Kidney epithelial cell (primary cell): ENCODE measurements at regions not wholly inside any gene's neighbourhood (a gene's known extent, or its start where the extent isn't known, plus 50 kb on each side); places are given as distances from the start of the nearest gene placed in this dataset.

Experiments used
- DNase-seq: peaks from one replicate; pipeline ENCODE4 v3.0.0-alpha.2; 2010; ENCODE audit warnings: low read depth
- H3K27me3 ChIP-seq: 2 replicates; pipeline ENCODE4 v1.6.0; 2011; ENCODE audit warnings: low read length; ENCODE audit not compliant: control insufficient read depth, insufficient read depth
- H3K36me3 ChIP-seq: 2 replicates; pipeline ENCODE4 v1.5.1; 2011; ENCODE audit warnings: low read length; ENCODE audit not compliant: control insufficient read depth, insufficient read depth
- H3K4me3 ChIP-seq: 2 replicates; pipeline ENCODE4 v1.5.1; 2011; ENCODE audit warnings: low read depth, mild to moderate bottlenecking, control low read depth, low read length
- TF ChIP-seq, protein P1 (sequence below): IDR thresholded peaks from 2 replicates; pipeline ENCODE4 v1.5.1; 2011; ENCODE audit warnings: mild to moderate bottlenecking, moderate library complexity, low read length, control low read depth, inconsistent platforms; ENCODE audit not compliant: insufficient read depth, poor library complexity, severe bottlenecking

DNA sequence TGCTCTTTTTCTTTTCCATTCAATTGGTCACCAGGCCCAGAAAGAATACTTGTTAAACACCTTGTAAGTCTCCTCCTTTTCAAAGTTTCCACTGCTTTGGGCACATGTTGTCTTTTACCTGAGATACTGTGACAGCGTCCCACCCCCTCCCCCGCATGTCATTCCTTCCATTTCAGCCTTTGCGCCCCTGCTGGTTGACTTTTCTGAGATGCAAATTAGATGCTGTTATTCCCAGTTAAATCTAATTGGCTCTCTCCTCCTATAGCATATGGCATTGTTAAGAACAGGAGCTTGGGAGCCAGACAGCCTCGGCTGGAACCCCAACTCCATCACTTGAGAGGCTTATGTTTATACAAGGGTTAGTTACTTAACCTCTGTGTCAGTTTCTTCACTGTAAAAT is 80.3 kb upstream of the GAREM1 start:
- Histone ChIP-seq H3K36me3 (no peaks in the 10 kb centered on the region), H3K4me3 (no peak overlapping the region), H3K27me3 (no peaks in the 10 kb centered on the region)
- no peak for DNase-seq
- TF ChIP-seq, protein P1, sequence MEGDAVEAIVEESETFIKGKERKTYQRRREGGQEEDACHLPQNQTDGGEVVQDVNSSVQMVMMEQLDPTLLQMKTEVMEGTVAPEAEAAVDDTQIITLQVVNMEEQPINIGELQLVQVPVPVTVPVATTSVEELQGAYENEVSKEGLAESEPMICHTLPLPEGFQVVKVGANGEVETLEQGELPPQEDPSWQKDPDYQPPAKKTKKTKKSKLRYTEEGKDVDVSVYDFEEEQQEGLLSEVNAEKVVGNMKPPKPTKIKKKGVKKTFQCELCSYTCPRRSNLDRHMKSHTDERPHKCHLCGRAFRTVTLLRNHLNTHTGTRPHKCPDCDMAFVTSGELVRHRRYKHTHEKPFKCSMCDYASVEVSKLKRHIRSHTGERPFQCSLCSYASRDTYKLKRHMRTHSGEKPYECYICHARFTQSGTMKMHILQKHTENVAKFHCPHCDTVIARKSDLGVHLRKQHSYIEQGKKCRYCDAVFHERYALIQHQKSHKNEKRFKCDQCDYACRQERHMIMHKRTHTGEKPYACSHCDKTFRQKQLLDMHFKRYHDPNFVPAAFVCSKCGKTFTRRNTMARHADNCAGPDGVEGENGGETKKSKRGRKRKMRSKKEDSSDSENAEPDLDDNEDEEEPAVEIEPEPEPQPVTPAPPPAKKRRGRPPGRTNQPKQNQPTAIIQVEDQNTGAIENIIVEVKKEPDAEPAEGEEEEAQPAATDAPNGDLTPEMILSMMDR: peak; percentile 19

- H3K27me3 ChIP-seq: no peaks in the 10 kb centered on the region
- TF ChIP-seq, protein P1: peak; percentile 88
- no peaks in the 10 kb centered on the region for H3K36me3 ChIP-seq
- no peak overlapping the region for H3K4me3 ChIP-seq
- no peak for DNase-seq
Observed at GRCh38 chr18:32549248-32550110, 78.8 kb upstream of the GAREM1 start.

- TF ChIP-seq, protein P1: no peak
- no peaks in the 10 kb centered on the region for H3K27me3 ChIP-seq
- DNase-seq: no peak
- H3K4me3 ChIP-seq: no peak overlapping the region
- H3K36me3 ChIP-seq: no peaks in the 10 kb centered on the region
Observed at GRCh38 chr18:32548688-32549087, 78.0 kb upstream of the GAREM1 start.

DNA sequence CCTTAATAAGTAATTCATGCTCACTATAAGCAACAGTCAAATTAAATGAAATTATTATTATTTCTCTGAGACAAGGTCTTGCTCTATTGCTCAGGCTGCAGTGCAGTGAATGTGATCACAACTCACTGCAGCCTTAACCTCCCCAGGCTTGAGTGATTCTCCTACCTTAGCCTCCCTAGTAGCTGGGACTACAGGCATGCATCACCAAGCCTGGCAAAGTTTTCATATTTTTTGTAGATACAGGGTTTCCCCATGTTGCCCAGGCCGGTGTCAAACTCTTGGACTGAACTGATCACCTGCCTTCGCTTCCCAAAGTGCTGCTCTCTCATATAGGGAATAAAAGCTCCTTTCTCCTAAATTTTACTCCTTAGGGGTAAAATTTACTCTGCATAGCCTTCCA is 74.9 kb upstream of the GAREM1 start:
- Histone ChIP-seq H3K36me3 (no peaks in the 10 kb centered on the region), H3K27me3 (no peaks in the 10 kb centered on the region), H3K4me3 (no peak overlapping the region)
- TF ChIP-seq, protein P1: no peak
- no peak for DNase-seq

DNA sequence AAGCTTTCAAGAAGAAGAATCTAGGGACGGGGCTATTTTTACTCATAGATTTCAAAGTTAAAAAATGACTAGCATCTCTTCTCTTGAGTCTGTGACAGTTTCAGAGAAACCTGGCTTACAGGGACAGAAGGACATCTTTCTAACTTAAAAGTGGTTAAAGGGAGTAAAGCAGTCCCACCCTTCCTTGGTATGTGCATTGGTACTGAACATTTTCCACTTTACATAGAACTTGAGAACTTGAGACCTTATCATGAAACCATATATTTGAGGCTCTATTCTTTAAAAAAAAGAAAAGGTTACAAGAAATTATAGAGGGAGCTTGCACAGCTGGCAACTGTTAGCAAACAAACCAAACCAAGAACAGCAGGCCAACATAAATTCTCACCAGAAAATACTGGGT is 73.4 kb upstream of the GAREM1 start:
- TF ChIP-seq, protein P1: no peak
- no peaks in the 10 kb centered on the region for H3K27me3 ChIP-seq

More for the DNA sequence above, 73.4 kb upstream of the GAREM1 start:
- H3K4me3 ChIP-seq: no peak overlapping the region
- no peaks in the 10 kb centered on the region for H3K36me3 ChIP-seq
- no peak for DNase-seq
